IPS-18a (cell line): ENCODE measurements at regions not wholly inside any gene's neighbourhood (a gene's known extent, or its start where the extent isn't known, plus 50 kb on each side); places are given as distances from the start of the nearest gene placed in this dataset.

Source experiments
- H3K27ac ChIP-seq: one replicate; pipeline ENCODE4 v1.5.1; 2013; ENCODE audit warnings: low read length
- H3K27me3 ChIP-seq: one replicate; pipeline ENCODE4 v1.6.1; 2013; ENCODE audit warnings: mild to moderate bottlenecking, low read length; ENCODE audit not compliant: control insufficient read depth, insufficient read depth
- H3K36me3 ChIP-seq: one replicate; pipeline ENCODE4 v1.6.1; 2013; ENCODE audit warnings: low read depth, low read length; ENCODE audit not compliant: control insufficient read depth
- H3K4me1 ChIP-seq: one replicate; pipeline ENCODE4 v1.6.1; 2013; ENCODE audit warnings: low read depth, low read length; ENCODE audit not compliant: control insufficient read depth
- H3K4me3 ChIP-seq: one replicate; pipeline ENCODE4 v1.5.1; 2013; ENCODE audit warnings: low read length
- H3K9ac ChIP-seq: one replicate; pipeline ENCODE4 v1.6.1; 2013; ENCODE audit warnings: mild to moderate bottlenecking, low read length, moderate library complexity
- H3K9me3 ChIP-seq: one replicate; pipeline ENCODE4 v1.6.1; 2013; ENCODE audit warnings: low read depth, low read length; ENCODE audit not compliant: control insufficient read depth

DNA sequence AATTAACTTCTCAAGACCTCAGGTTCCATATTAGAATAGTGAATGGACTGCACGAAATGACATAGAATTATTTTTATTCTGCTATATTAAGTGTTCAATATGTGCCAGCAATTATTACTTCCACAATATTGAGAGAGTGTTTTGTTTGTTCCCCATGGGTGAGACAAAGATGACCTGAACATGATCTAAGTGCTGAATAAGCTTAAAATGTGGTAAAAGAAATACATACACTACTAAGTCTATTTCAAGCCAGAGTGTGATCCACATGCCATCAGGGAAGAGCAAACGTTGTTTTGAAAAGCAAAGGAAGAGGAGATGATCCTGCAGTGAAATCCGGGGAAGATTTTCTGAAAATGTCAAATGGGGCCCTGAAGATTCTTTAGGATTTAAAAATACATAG is 59.8 kb upstream of the RUNX1 start:
- H3K27me3 ChIP-seq, result no peaks in the 10 kb centered on the region
- H3K4me3 ChIP-seq, result no peak overlapping the region

GRCh38 chr21:35107520-35107919 is 58.4 kb upstream of the RUNX1 start:
- Histone ChIP-seq H3K27ac (no peak overlapping the region), H3K4me1 (no peaks in the 10 kb centered on the region), H3K27me3 (no peaks in the 10 kb centered on the region), H3K4me3 (no peak overlapping the region), H3K9me3 (no peaks in the 10 kb centered on the region), H3K9ac (no peak overlapping the region), H3K36me3 (no peaks in the 10 kb centered on the region)

More for the DNA sequence above, 59.8 kb upstream of the RUNX1 start:
- H3K36me3 ChIP-seq, result no peaks in the 10 kb centered on the region
- no peak overlapping the region for H3K27ac ChIP-seq
- H3K9me3 ChIP-seq, result no peaks in the 10 kb centered on the region
- no peak overlapping the region for H3K9ac ChIP-seq
- H3K4me1 ChIP-seq, result no peaks in the 10 kb centered on the region

DNA sequence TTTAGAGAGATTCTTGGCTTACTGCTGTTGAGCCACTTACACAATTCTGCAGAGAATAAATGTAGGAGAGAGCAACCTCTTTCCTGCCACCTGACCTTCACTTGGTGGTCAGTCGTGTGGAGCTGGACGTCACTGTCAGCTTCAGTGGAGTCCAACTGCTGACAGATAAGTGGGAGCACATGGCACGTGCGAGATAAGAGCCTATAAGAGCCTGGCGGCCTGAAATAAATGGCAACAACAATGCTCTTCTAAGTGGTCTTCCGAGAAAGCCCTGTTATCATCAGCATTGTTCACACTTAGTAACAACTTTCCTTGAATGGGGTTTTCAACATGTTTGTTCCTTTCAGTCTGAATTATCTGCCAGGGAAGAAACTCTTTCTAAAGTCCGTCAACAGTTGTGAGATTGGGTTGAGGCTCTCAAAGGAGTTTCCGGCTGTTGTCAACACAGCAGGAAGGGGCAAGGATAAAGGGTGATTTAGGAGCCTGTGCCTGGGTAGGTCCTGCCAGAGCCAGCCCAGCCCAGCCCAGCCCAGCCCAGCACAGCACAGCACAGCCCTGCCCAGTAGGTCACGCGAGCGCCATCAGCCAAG is 57.2 kb upstream of the RUNX1 start:
- no peaks in the 10 kb centered on the region for H3K36me3 ChIP-seq
- H3K4me1 ChIP-seq, result no peaks in the 10 kb centered on the region
- no peak overlapping the region for H3K4me3 ChIP-seq
- H3K9me3 ChIP-seq, result no peaks in the 10 kb centered on the region
- H3K9ac ChIP-seq, result no peak overlapping the region
- no peaks in the 10 kb centered on the region for H3K27me3 ChIP-seq
- no peak overlapping the region for H3K27ac ChIP-seq

- Histone ChIP-seq H3K9me3 (no peaks in the 10 kb centered on the region), H3K27me3 (no peaks in the 10 kb centered on the region), H3K4me3 (no peak overlapping the region), H3K4me1 (no peaks in the 10 kb centered on the region), H3K9ac (no peak overlapping the region), H3K27ac (no peak overlapping the region), H3K36me3 (no peaks in the 10 kb centered on the region)
These were observed 53.6 kb upstream of the RUNX1 start for GRCh38 chr21:35102488-35103371.

- H3K4me3 ChIP-seq, result no peak overlapping the region
- H3K27ac ChIP-seq, result no peak overlapping the region
- H3K36me3 ChIP-seq, result no peaks in the 10 kb centered on the region
- no peaks in the 10 kb centered on the region for H3K9me3 ChIP-seq
- H3K27me3 ChIP-seq, result no peaks in the 10 kb centered on the region
- H3K9ac ChIP-seq, result no peak overlapping the region
- H3K4me1 ChIP-seq, result no peaks in the 10 kb centered on the region
These were observed 51.3 kb upstream of the RUNX1 start for GRCh38 chr21:35100349-35100811.

DNA sequence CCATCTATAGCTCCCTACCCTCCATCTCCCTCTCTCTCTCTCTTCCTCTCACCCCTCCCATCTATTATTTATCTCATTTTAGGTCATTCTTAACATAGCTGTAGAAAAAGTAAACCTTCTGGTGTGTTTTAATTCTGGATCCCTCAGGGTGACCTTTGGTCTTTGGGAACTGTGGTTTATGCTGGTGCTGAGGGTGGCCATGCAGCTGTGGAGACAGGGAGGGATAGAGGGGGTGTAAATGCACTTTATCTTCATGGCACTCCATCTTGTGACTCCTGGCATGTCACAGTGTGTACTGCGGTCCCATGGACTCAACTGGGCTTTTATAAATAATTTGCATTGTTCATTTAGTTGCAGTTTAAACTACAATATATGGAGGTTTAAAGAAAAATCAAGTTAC is 50.2 kb upstream of the RUNX1 start:
- Histone ChIP-seq H3K9me3 (no peaks in the 10 kb centered on the region), H3K4me3 (no peak overlapping the region), H3K27ac (no peak overlapping the region)

More for the DNA sequence above, 50.2 kb upstream of the RUNX1 start:
- Histone ChIP-seq H3K27me3 (no peaks in the 10 kb centered on the region), H3K36me3 (no peaks in the 10 kb centered on the region), H3K9ac (no peak overlapping the region), H3K4me1 (no peaks in the 10 kb centered on the region)
